ENCODE measurements at regions not wholly inside any gene's neighbourhood (a gene's known extent, or its start where the extent isn't known, plus 50 kb on each side); places are given as distances from the start of the nearest gene placed in this dataset.

DNA sequence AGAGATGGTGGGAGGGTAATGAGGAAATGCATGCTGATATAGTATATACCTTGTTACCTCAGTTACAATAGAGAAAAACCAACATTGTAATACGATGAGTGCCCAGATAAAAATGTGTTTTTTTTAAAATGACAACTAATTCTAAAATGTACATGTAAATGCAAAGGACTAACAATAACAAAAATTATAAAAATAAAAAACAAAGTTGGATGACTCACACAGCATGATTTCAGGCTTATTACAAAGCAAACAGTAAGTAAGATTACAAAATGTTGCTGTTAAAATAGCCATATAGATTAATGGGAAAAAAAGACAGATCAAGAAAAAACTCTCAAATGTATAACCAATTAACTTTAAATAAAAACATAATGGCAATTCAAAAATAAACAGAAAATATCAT, 1099.4 kb downstream of the FSCB start:
- H3K4me3 ChIP-seq: no peak overlapping the region
- no peaks in the 10 kb centered on the region for H3K27me3 ChIP-seq (ENCODE audit: insufficient read depth)
- 0 out of 3 replicates have a peak, but pooled peaks cover 2% of the 10 kb centered on the region for H3K36me3 Mint-ChIP-seq (ENCODE audit: low read depth)
- no peaks in the 10 kb centered on the region for H3K4me1 Mint-ChIP-seq
- no peaks in the 10 kb centered on the region for H3K4me1 ChIP-seq (ENCODE audit: insufficient read depth)
- H3F3A ChIP-seq (replicated peaks; ENCODE audit: low read depth): no peaks in the 10 kb centered on the region
- no peak overlapping the region for H3K4me2 ChIP-seq
- H3K79me2 ChIP-seq (replicated peaks; ENCODE audit: insufficient read depth): no peaks in the 10 kb centered on the region
- no peaks in the 10 kb centered on the region for H3K27me3 Mint-ChIP-seq (ENCODE audit: insufficient read depth, low read depth, poor library complexity)
- H3K27ac Mint-ChIP-seq: no peak overlapping the region
- peaks cover 3% of the 10 kb centered on the region; the same call in 1 of the 3 replicates for H3K9me3 Mint-ChIP-seq
- H3K9me2 ChIP-seq (ENCODE audit: insufficient read depth): no peaks in the 10 kb centered on the region
- TF ChIP-seq, protein P1, sequence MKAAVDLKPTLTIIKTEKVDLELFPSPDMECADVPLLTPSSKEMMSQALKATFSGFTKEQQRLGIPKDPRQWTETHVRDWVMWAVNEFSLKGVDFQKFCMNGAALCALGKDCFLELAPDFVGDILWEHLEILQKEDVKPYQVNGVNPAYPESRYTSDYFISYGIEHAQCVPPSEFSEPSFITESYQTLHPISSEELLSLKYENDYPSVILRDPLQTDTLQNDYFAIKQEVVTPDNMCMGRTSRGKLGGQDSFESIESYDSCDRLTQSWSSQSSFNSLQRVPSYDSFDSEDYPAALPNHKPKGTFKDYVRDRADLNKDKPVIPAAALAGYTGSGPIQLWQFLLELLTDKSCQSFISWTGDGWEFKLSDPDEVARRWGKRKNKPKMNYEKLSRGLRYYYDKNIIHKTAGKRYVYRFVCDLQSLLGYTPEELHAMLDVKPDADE (IDR thresholded peaks at IDR 0.05): no peak
- TF ChIP-seq ZNF114 (CRISPR knock-in tag; IDR thresholded peaks at IDR 0.05): no peak
- TF ChIP-seq, protein P2, sequence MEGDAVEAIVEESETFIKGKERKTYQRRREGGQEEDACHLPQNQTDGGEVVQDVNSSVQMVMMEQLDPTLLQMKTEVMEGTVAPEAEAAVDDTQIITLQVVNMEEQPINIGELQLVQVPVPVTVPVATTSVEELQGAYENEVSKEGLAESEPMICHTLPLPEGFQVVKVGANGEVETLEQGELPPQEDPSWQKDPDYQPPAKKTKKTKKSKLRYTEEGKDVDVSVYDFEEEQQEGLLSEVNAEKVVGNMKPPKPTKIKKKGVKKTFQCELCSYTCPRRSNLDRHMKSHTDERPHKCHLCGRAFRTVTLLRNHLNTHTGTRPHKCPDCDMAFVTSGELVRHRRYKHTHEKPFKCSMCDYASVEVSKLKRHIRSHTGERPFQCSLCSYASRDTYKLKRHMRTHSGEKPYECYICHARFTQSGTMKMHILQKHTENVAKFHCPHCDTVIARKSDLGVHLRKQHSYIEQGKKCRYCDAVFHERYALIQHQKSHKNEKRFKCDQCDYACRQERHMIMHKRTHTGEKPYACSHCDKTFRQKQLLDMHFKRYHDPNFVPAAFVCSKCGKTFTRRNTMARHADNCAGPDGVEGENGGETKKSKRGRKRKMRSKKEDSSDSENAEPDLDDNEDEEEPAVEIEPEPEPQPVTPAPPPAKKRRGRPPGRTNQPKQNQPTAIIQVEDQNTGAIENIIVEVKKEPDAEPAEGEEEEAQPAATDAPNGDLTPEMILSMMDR (conservative IDR thresholded peaks at IDR 0.05; ENCODE audit: low read depth in 2 of 2): no peak
- no peak for TF ChIP-seq EZH2phosphoT487 (IDR thresholded peaks at IDR 0.05; ENCODE audit: unreplicated experiment)
- no peak for ATAC-seq
- no peak overlapping the region for H2AFZ ChIP-seq
- H3K36me3 ChIP-seq (ENCODE audit: insufficient read depth): no peaks in the 10 kb centered on the region
- no peak overlapping the region for H3K27ac ChIP-seq (ENCODE audit: low read depth)
- no peak overlapping the region for H3K4me3 Mint-ChIP-seq
- no peaks in the 10 kb centered on the region for H4K20me1 ChIP-seq (replicated peaks; ENCODE audit: insufficient read depth)
- no peak for DNase-seq (ENCODE audit: low spot score)

DNA sequence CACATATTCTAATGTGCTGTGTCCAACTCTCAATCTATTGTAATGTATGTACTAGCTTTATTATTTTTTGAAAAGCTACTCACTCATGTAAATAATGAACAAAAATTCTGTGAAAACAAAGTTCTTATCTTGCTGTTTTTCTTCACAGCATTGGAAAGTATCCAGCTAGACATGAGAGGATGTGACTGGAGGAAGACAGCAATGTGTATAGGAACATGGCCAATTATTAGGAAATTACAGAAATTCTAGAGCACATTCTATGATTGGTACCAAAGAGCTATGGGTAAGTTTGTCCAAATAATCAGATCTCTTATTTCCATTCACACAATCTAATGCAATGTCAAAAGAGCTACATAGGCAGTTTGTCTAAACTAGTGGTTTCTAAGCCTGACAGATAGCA, 1100.2 kb downstream of the FSCB start:
- Histone ChIP-seq H2AFZ (no peak overlapping the region), H3F3A (replicated peaks; ENCODE audit: low read depth) (no peaks in the 10 kb centered on the region), H3K4me2 (no peak overlapping the region), H3K79me2 (replicated peaks; ENCODE audit: insufficient read depth) (no peaks in the 10 kb centered on the region), H3K36me3 (ENCODE audit: insufficient read depth) (no peaks in the 10 kb centered on the region), H3K9me2 (ENCODE audit: insufficient read depth) (no peaks in the 10 kb centered on the region), H3K27ac (ENCODE audit: low read depth) (no peak overlapping the region), H3K4me3 (no peak overlapping the region), H4K20me1 (replicated peaks; ENCODE audit: insufficient read depth) (no peaks in the 10 kb centered on the region), H3K4me1 (ENCODE audit: insufficient read depth) (no peaks in the 10 kb centered on the region), H3K27me3 (ENCODE audit: insufficient read depth) (no peaks in the 10 kb centered on the region)
- DNase-seq (ENCODE audit: low spot score) (no peak), ATAC-seq (no peak)
- Mint-ChIP-seq H3K9me3 (peaks cover 3% of the 10 kb centered on the region; the same call in 1 of the 3 replicates), H3K36me3 (ENCODE audit: low read depth) (0 out of 3 replicates have a peak, but pooled peaks cover 2% of the 10 kb centered on the region), H3K27ac (no peak overlapping the region), H3K27me3 (ENCODE audit: insufficient read depth, low read depth, poor library complexity) (no peaks in the 10 kb centered on the region), H3K4me1 (no peaks in the 10 kb centered on the region), H3K4me3 (no peak overlapping the region)
- TF ChIP-seq, protein P3, sequence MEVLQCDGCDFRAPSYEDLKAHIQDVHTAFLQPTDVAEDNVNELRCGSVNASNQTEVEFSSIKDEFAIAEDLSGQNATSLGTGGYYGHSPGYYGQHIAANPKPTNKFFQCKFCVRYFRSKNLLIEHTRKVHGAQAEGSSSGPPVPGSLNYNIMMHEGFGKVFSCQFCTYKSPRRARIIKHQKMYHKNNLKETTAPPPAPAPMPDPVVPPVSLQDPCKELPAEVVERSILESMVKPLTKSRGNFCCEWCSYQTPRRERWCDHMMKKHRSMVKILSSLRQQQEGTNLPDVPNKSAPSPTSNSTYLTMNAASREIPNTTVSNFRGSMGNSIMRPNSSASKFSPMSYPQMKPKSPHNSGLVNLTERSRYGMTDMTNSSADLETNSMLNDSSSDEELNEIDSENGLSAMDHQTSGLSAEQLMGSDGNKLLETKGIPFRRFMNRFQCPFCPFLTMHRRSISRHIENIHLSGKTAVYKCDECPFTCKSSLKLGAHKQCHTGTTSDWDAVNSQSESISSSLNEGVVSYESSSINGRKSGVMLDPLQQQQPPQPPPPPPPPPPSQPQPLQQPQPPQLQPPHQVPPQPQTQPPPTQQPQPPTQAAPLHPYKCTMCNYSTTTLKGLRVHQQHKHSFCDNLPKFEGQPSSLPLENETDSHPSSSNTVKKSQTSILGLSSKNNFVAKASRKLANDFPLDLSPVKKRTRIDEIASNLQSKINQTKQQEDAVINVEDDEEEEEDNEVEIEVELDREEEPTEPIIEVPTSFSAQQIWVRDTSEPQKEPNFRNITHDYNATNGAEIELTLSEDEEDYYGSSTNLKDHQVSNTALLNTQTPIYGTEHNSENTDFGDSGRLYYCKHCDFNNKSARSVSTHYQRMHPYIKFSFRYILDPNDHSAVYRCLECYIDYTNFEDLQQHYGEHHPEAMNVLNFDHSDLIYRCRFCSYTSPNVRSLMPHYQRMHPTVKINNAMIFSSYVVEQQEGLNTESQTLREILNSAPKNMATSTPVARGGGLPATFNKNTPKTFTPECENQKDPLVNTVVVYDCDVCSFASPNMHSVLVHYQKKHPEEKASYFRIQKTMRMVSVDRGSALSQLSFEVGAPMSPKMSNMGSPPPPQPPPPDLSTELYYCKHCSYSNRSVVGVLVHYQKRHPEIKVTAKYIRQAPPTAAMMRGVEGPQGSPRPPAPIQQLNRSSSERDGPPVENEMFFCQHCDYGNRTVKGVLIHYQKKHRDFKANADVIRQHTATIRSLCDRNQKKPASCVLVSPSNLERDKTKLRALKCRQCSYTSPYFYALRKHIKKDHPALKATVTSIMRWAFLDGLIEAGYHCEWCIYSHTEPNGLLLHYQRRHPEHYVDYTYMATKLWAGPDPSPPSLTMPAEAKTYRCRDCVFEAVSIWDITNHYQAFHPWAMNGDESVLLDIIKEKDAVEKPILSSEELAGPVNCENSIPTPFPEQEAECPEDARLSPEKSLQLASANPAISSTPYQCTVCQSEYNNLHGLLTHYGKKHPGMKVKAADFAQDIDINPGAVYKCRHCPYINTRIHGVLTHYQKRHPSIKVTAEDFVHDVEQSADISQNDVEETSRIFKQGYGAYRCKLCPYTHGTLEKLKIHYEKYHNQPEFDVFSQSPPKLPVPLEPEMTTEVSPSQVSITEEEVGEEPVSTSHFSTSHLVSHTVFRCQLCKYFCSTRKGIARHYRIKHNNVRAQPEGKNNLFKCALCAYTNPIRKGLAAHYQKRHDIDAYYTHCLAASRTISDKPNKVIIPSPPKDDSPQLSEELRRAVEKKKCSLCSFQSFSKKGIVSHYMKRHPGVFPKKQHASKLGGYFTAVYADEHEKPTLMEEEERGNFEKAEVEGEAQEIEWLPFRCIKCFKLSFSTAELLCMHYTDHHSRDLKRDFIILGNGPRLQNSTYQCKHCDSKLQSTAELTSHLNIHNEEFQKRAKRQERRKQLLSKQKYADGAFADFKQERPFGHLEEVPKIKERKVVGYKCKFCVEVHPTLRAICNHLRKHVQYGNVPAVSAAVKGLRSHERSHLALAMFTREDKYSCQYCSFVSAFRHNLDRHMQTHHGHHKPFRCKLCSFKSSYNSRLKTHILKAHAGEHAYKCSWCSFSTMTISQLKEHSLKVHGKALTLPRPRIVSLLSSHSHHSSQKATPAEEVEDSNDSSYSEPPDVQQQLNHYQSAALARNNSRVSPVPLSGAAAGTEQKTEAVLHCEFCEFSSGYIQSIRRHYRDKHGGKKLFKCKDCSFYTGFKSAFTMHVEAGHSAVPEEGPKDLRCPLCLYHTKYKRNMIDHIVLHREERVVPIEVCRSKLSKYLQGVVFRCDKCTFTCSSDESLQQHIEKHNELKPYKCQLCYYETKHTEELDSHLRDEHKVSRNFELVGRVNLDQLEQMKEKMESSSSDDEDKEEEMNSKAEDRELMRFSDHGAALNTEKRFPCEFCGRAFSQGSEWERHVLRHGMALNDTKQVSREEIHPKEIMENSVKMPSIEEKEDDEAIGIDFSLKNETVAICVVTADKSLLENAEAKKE (CRISPR knock-in tag; IDR thresholded peaks at IDR 0.05): no peak
- TF ChIP-seq EZH2phosphoT487 (IDR thresholded peaks at IDR 0.05; ENCODE audit: unreplicated experiment): no peak
- TF ChIP-seq ZNF331 (CRISPR knock-in tag; IDR thresholded peaks at IDR 0.05; ENCODE audit: low read depth): no peak
- no peak for TF ChIP-seq NANOG (IDR thresholded peaks at IDR 0.05; ENCODE audit: borderline replicate concordance)
- TF ChIP-seq, protein P4, sequence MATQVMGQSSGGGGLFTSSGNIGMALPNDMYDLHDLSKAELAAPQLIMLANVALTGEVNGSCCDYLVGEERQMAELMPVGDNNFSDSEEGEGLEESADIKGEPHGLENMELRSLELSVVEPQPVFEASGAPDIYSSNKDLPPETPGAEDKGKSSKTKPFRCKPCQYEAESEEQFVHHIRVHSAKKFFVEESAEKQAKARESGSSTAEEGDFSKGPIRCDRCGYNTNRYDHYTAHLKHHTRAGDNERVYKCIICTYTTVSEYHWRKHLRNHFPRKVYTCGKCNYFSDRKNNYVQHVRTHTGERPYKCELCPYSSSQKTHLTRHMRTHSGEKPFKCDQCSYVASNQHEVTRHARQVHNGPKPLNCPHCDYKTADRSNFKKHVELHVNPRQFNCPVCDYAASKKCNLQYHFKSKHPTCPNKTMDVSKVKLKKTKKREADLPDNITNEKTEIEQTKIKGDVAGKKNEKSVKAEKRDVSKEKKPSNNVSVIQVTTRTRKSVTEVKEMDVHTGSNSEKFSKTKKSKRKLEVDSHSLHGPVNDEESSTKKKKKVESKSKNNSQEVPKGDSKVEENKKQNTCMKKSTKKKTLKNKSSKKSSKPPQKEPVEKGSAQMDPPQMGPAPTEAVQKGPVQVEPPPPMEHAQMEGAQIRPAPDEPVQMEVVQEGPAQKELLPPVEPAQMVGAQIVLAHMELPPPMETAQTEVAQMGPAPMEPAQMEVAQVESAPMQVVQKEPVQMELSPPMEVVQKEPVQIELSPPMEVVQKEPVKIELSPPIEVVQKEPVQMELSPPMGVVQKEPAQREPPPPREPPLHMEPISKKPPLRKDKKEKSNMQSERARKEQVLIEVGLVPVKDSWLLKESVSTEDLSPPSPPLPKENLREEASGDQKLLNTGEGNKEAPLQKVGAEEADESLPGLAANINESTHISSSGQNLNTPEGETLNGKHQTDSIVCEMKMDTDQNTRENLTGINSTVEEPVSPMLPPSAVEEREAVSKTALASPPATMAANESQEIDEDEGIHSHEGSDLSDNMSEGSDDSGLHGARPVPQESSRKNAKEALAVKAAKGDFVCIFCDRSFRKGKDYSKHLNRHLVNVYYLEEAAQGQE (IDR thresholded peaks at IDR 0.05; ENCODE audit: unreplicated experiment): no peak

All from GM23338 (cell line).